HCT116 (cell line): ENCODE measurements at regions not wholly inside any gene's neighbourhood (a gene's known extent, or its start where the extent isn't known, plus 50 kb on each side); places are given as distances from the start of the nearest gene placed in this dataset.

Source experiments
- ATF3 ChIP-seq: IDR thresholded peaks from 2 replicates; pipeline ENCODE4 v1.6.1; 2012
- CTCF ChIP-seq, 3 experiments: fragments of 200-600 bp in 1 of 3; sonication (generic) in 1 of 3; IDR thresholded peaks in 2 of 3; conservative IDR thresholded peaks in 1 of 3; 2 replicates each; pipeline ENCODE4 v1.5.1; 2012 to 2017; ENCODE audit warnings: low read depth in 2 of 3, low read length in 2 of 3, antibody characterized with exemption in 1 of 3, borderline replicate concordance in 1 of 3, control low read depth in 1 of 3, mild to moderate bottlenecking in 1 of 3, mixed read lengths in 1 of 3, mixed run types in 1 of 3, moderate library complexity in 1 of 3; ENCODE audit not compliant: insufficient read depth in 1 of 3
- EZH2 ChIP-seq: fragments of 200-600 bp; sonication (generic); IDR thresholded peaks from 2 replicates; pipeline ENCODE4 v1.6.1; 2017; ENCODE audit warnings: antibody characterized with exemption, mixed run types
- JUND ChIP-seq: IDR thresholded peaks from 2 replicates; pipeline ENCODE4 v1.6.1; 2012
- MAX ChIP-seq: IDR thresholded peaks from 2 replicates; pipeline ENCODE4 v1.6.1; 2012
- POLR2A ChIP-seq: IDR thresholded peaks from 2 replicates; pipeline ENCODE4 v1.7.0; 2011; ENCODE audit warnings: borderline replicate concordance; ENCODE audit not compliant: insufficient read depth, insufficient read length; ENCODE audit errors: extremely low read depth
- SIN3A ChIP-seq: IDR thresholded peaks from 2 replicates; pipeline ENCODE4 v1.6.1; 2012; ENCODE audit warnings: low read depth
- TCF7L2 ChIP-seq: IDR thresholded peaks from 2 replicates; pipeline ENCODE4 v1.7.0; 2011; ENCODE audit warnings: borderline replicate concordance, inconsistent platforms; ENCODE audit not compliant: insufficient read depth, insufficient read length; ENCODE audit errors: extremely low read depth
- ZBTB33 ChIP-seq: IDR thresholded peaks from 2 replicates; pipeline ENCODE4 v1.6.1; 2011; ENCODE audit warnings: mild to moderate bottlenecking, low read length, moderate library complexity; ENCODE audit not compliant: insufficient replicate concordance; ENCODE audit errors: extremely low read depth

- TF ChIP-seq CTCF (IDR thresholded peaks at IDR 0.05 in 2 of 3, conservative IDR thresholded peaks at IDR 0.05 in 1 of 3; ENCODE audit: borderline replicate concordance in 1 of 3, insufficient read depth in 1 of 3, low read depth in 2 of 3, low read length in 2 of 3) = no peak
- TF ChIP-seq EZH2 = no peak
- no peak for TF ChIP-seq TCF7L2
- no peak for TF ChIP-seq ZBTB33
- TF ChIP-seq ATF3 = no peak
- TF ChIP-seq MAX = no peak
- no peak for TF ChIP-seq JUND
- TF ChIP-seq SIN3A = no peak
- TF ChIP-seq POLR2A = no peak
These were observed 474.6 kb downstream of the PRKD1 start for GRCh38 chr14:29453045-29453444.
